GM12865 (cell line): ENCODE measurements at regions not wholly inside any gene's neighbourhood (a gene's known extent, or its start where the extent isn't known, plus 50 kb on each side); places are given as distances from the start of the nearest gene placed in this dataset.

Source experiments
- DNase-seq: peaks from one replicate; pipeline ENCODE4 v3.0.0; 2010; ENCODE audit warnings: low read depth
- H3K4me3 ChIP-seq: 2 replicates; pipeline ENCODE4 v1.5.1; 2011; ENCODE audit warnings: mild to moderate bottlenecking, low read depth, low read length, control low read depth
- CTCF ChIP-seq: IDR thresholded peaks from 2 replicates; pipeline ENCODE4 v1.5.1; 2011; ENCODE audit warnings: low read length, control low read depth, low read depth, inconsistent platforms; ENCODE audit not compliant: insufficient read depth; ENCODE audit errors: missing control alignments

- no peak overlapping the region for H3K4me3 ChIP-seq
- no peak for DNase-seq
- no peak for TF ChIP-seq CTCF
Observed at GRCh38 chr15:36498916-36499315, 80.5 kb upstream of the CDIN1 start.

GRCh38 chr15:36499412-36500389, 79.7 kb upstream of the CDIN1 start:
- DNase-seq = no peak
- no peak overlapping the region for H3K4me3 ChIP-seq
- no peak for TF ChIP-seq CTCF

GRCh38 chr15:36501063-36501678, 78.3 kb upstream of the CDIN1 start:
- H3K4me3 ChIP-seq = no peak overlapping the region
- DNase-seq = peak; percentile 77
- TF ChIP-seq CTCF = peak; percentile 90

- no peak for TF ChIP-seq CTCF
Observed at GRCh38 chr15:36502509-36502908, 76.9 kb upstream of the CDIN1 start.

GRCh38 chr15:36506733-36507356, 72.6 kb upstream of the CDIN1 start:
- no peak overlapping the region for H3K4me3 ChIP-seq
- DNase-seq = no peak
- no peak for TF ChIP-seq CTCF

More at GRCh38 chr15:36502509-36502908, 76.9 kb upstream of the CDIN1 start:
- no peak for DNase-seq
- no peak overlapping the region for H3K4me3 ChIP-seq

- no peak overlapping the region for H3K4me3 ChIP-seq
- no peak for TF ChIP-seq CTCF
- DNase-seq = no peak
Observed at GRCh38 chr15:36507458-36507857, 72.0 kb upstream of the CDIN1 start.
